ELR (cell line): ENCODE measurements at regions not wholly inside any gene's neighbourhood (a gene's known extent, or its start where the extent isn't known, plus 50 kb on each side); places are given as distances from the start of the nearest gene placed in this dataset.
"Not testable (repeated sequence)": the region's sequence is repeated elsewhere in the genome, so short reads cannot be mapped to it uniquely, and the experiment has no call there.

Experiments
- DNase-seq: peaks from one replicate; pipeline ENCODE4 v3.0.0-alpha.2; 2015; ENCODE audit warnings: low read depth

GRCh38 chr10:29209830-29210229 is 79.0 kb upstream of the LYZL1 start:
- no peak for DNase-seq

- no peak for DNase-seq
Observed at GRCh38 chr10:29210266-29210868, 78.5 kb upstream of the LYZL1 start.

- no peak for DNase-seq
Observed at GRCh38 chr10:29212597-29212996, 76.3 kb upstream of the LYZL1 start.

GRCh38 chr10:29214551-29214950 is 74.3 kb upstream of the LYZL1 start:
- no peak for DNase-seq

GRCh38 chr10:29217292-29217738 is 71.6 kb upstream of the LYZL1 start:
- no peak for DNase-seq

GRCh38 chr10:29223326-29223725 is 65.5 kb upstream of the LYZL1 start:
- DNase-seq: no peak

GRCh38 chr10:29224631-29225030 is 64.2 kb upstream of the LYZL1 start:
- no peak for DNase-seq

- DNase-seq: no peak
Observed at GRCh38 chr10:29227201-29227600, 61.7 kb upstream of the LYZL1 start.

GRCh38 chr10:29228562-29228961 is 60.3 kb upstream of the LYZL1 start:
- DNase-seq: no peak

GRCh38 chr10:29229258-29229705 is 59.6 kb upstream of the LYZL1 start:
- no peak for DNase-seq

GRCh38 chr10:29236910-29237309 is 52.0 kb upstream of the LYZL1 start:
- DNase-seq: not testable (repeated sequence)

- no peak for DNase-seq
Observed at GRCh38 chr10:29237786-29238185, 51.1 kb upstream of the LYZL1 start.

GRCh38 chr10:29238523-29239135 is 50.2 kb upstream of the LYZL1 start:
- DNase-seq: no peak
